Karpas-422 (cell line): ENCODE measurements at regions not wholly inside any gene's neighbourhood (a gene's known extent, or its start where the extent isn't known, plus 50 kb on each side); places are given as distances from the start of the nearest gene placed in this dataset.

Experiments used
- DNase-seq: peaks from one replicate; pipeline ENCODE4 v3.0.0-alpha.2; 2015
- H2AFZ ChIP-seq: fragments of 200-600 bp; sonication (generic); 2 replicates; pipeline ENCODE4 v1.6.1; 2014; ENCODE audit warnings: antibody characterized with exemption, low read length, mixed read lengths
- H3K27ac ChIP-seq: fragments of 200-600 bp; sonication (generic); 2 replicates; pipeline ENCODE4 v1.5.1; 2014; ENCODE audit warnings: mild to moderate bottlenecking, low read length, moderate library complexity
- H3K27me3 ChIP-seq: fragments of 200-600 bp; sonication (generic); 2 replicates; pipeline ENCODE4 v1.6.1; 2014; ENCODE audit warnings: low read length, mixed read lengths
- H3K36me3 ChIP-seq: fragments of 200-600 bp; sonication (generic); 2 replicates; pipeline ENCODE4 v1.6.1; 2014; ENCODE audit warnings: low read length, mixed read lengths; ENCODE audit not compliant: insufficient read depth
- H3K4me1 ChIP-seq: fragments of 200-600 bp; sonication (generic); 2 replicates; pipeline ENCODE4 v1.6.1; 2014; ENCODE audit warnings: mild to moderate bottlenecking, low read length, mixed read lengths
- H3K4me2 ChIP-seq: fragments of 200-600 bp; sonication (generic); 2 replicates; pipeline ENCODE4 v1.6.1; 2014; ENCODE audit warnings: low read length, low read depth, mild to moderate bottlenecking; ENCODE audit not compliant: poor library complexity, severe bottlenecking
- H3K4me3 ChIP-seq: fragments of 200-600 bp; sonication (generic); 2 replicates; pipeline ENCODE4 v1.5.1; 2014; ENCODE audit warnings: mild to moderate bottlenecking, antibody characterized with exemption, low read length, mixed read lengths
- H3K79me2 ChIP-seq: fragments of 200-600 bp; sonication (generic); 2 replicates; pipeline ENCODE4 v1.6.1; 2014; ENCODE audit warnings: mild to moderate bottlenecking, low read length, mixed read lengths
- H3K9ac ChIP-seq: fragments of 200-600 bp; sonication (generic); 2 replicates; pipeline ENCODE4 v1.6.0; 2014; ENCODE audit warnings: low read length
- H3K9me2 ChIP-seq: fragments of 200-600 bp; sonication (generic), shearing (Covaris generic); replicated peaks from 2 replicates; pipeline ENCODE4 v1.6.0; 2014; ENCODE audit warnings: mild to moderate bottlenecking, low read length, moderate library complexity; ENCODE audit not compliant: insufficient read depth
- H3K9me3 ChIP-seq: fragments of 300-700, 200-600 bp; sonication (generic); 2 replicates; pipeline ENCODE4 v1.6.1; 2014; ENCODE audit warnings: low read length, mixed read lengths
- H4K20me1 ChIP-seq: fragments of 200-600 bp; sonication (generic); 2 replicates; pipeline ENCODE4 v1.6.1; 2014; ENCODE audit warnings: mild to moderate bottlenecking, antibody characterized with exemption, low read length, low read depth; ENCODE audit not compliant: insufficient read depth

GRCh38 chr1:221559911-221560310 is 182.0 kb downstream of the DUSP10 start:
- no peak overlapping the region for H3K4me3 ChIP-seq
- H3K27ac ChIP-seq = no peak overlapping the region
- H3K9ac ChIP-seq = no peak overlapping the region
- H3K4me2 ChIP-seq = no peak overlapping the region
- no peaks in the 10 kb centered on the region for H4K20me1 ChIP-seq
- no peaks in the 10 kb centered on the region for H3K9me2 ChIP-seq
- no peaks in the 10 kb centered on the region for H3K79me2 ChIP-seq
- no peaks in the 10 kb centered on the region for H3K9me3 ChIP-seq
- no peaks in the 10 kb centered on the region for H3K4me1 ChIP-seq
- H3K27me3 ChIP-seq = no peaks in the 10 kb centered on the region
- no peaks in the 10 kb centered on the region for H3K36me3 ChIP-seq
- no peak overlapping the region for H2AFZ ChIP-seq
- no peak for DNase-seq

GRCh38 chr1:221562542-221563475 is 179.1 kb downstream of the DUSP10 start:
- H3K79me2 ChIP-seq = no peaks in the 10 kb centered on the region
- H3K4me3 ChIP-seq = no peak overlapping the region
- DNase-seq = no peak
- no peak overlapping the region for H3K4me2 ChIP-seq
- H3K4me1 ChIP-seq = no peaks in the 10 kb centered on the region
- H3K27me3 ChIP-seq = no peaks in the 10 kb centered on the region
- no peak overlapping the region for H3K27ac ChIP-seq
- no peaks in the 10 kb centered on the region for H3K36me3 ChIP-seq
- H2AFZ ChIP-seq = no peak overlapping the region
- H3K9me2 ChIP-seq = no peaks in the 10 kb centered on the region
- H4K20me1 ChIP-seq = no peaks in the 10 kb centered on the region
- H3K9me3 ChIP-seq = no peaks in the 10 kb centered on the region
- no peak overlapping the region for H3K9ac ChIP-seq

GRCh38 chr1:221563476-221563921 is 178.4 kb downstream of the DUSP10 start:
- no peaks in the 10 kb centered on the region for H3K9me2 ChIP-seq
- H3K4me2 ChIP-seq = no peak overlapping the region
- no peak overlapping the region for H2AFZ ChIP-seq
- no peak for DNase-seq
- no peak overlapping the region for H3K9ac ChIP-seq
- H4K20me1 ChIP-seq = no peaks in the 10 kb centered on the region
- H3K27ac ChIP-seq = no peak overlapping the region
- no peaks in the 10 kb centered on the region for H3K9me3 ChIP-seq
- H3K79me2 ChIP-seq = no peaks in the 10 kb centered on the region
- no peaks in the 10 kb centered on the region for H3K27me3 ChIP-seq
- no peaks in the 10 kb centered on the region for H3K36me3 ChIP-seq
- H3K4me1 ChIP-seq = no peaks in the 10 kb centered on the region
- H3K4me3 ChIP-seq = no peak overlapping the region

- no peaks in the 10 kb centered on the region for H3K27me3 ChIP-seq
- no peaks in the 10 kb centered on the region for H3K79me2 ChIP-seq
- DNase-seq = no peak
- no peak overlapping the region for H3K9ac ChIP-seq
- H4K20me1 ChIP-seq = no peaks in the 10 kb centered on the region
- H3K4me3 ChIP-seq = no peak overlapping the region
- H3K9me2 ChIP-seq = no peaks in the 10 kb centered on the region
- no peak overlapping the region for H3K27ac ChIP-seq
- H2AFZ ChIP-seq = no peak overlapping the region
- H3K36me3 ChIP-seq = no peaks in the 10 kb centered on the region
- H3K4me2 ChIP-seq = no peak overlapping the region
- H3K9me3 ChIP-seq = no peaks in the 10 kb centered on the region
- no peaks in the 10 kb centered on the region for H3K4me1 ChIP-seq
Observed at GRCh38 chr1:221564891-221565290, 177.0 kb downstream of the DUSP10 start.

GRCh38 chr1:221565711-221566110 is 176.2 kb downstream of the DUSP10 start:
- Histone ChIP-seq H3K4me1 (no peaks in the 10 kb centered on the region), H3K9me2 (no peaks in the 10 kb centered on the region), H3K4me2 (no peak overlapping the region), H3K36me3 (no peaks in the 10 kb centered on the region), H3K27me3 (no peaks in the 10 kb centered on the region), H3K27ac (no peak overlapping the region), H3K4me3 (no peak overlapping the region), H2AFZ (no peak overlapping the region), H3K79me2 (no peaks in the 10 kb centered on the region), H3K9me3 (no peaks in the 10 kb centered on the region), H3K9ac (no peak overlapping the region), H4K20me1 (no peaks in the 10 kb centered on the region)
- DNase-seq = no peak

GRCh38 chr1:221567859-221568507 is 173.9 kb downstream of the DUSP10 start:
- Histone ChIP-seq H3K4me3 (no peak overlapping the region), H3K4me2 (no peak overlapping the region), H3K27ac (no peak overlapping the region), H3K36me3 (no peaks in the 10 kb centered on the region), H2AFZ (no peak overlapping the region), H3K9me2 (no peaks in the 10 kb centered on the region), H3K9ac (no peak overlapping the region), H3K9me3 (no peaks in the 10 kb centered on the region), H3K79me2 (no peaks in the 10 kb centered on the region), H3K27me3 (no peaks in the 10 kb centered on the region), H4K20me1 (no peaks in the 10 kb centered on the region), H3K4me1 (no peaks in the 10 kb centered on the region)
- no peak for DNase-seq

GRCh38 chr1:221573756-221574155 is 168.1 kb downstream of the DUSP10 start:
- Histone ChIP-seq H3K9ac (no peak overlapping the region), H3K9me2 (no peaks in the 10 kb centered on the region), H4K20me1 (no peaks in the 10 kb centered on the region), H3K4me2 (no peak overlapping the region), H3K27ac (no peak overlapping the region), H3K4me3 (no peak overlapping the region), H2AFZ (no peak overlapping the region), H3K27me3 (no peaks in the 10 kb centered on the region), H3K36me3 (no peaks in the 10 kb centered on the region), H3K79me2 (no peaks in the 10 kb centered on the region), H3K9me3 (no peaks in the 10 kb centered on the region), H3K4me1 (no peaks in the 10 kb centered on the region)
- DNase-seq = no peak

- H3K9me2 ChIP-seq = no peaks in the 10 kb centered on the region
- no peak overlapping the region for H3K27ac ChIP-seq
- H2AFZ ChIP-seq = no peak overlapping the region
- no peaks in the 10 kb centered on the region for H3K9me3 ChIP-seq
- no peaks in the 10 kb centered on the region for H3K36me3 ChIP-seq
- no peak overlapping the region for H3K4me2 ChIP-seq
- no peak for DNase-seq
- H3K79me2 ChIP-seq = no peaks in the 10 kb centered on the region
- no peaks in the 10 kb centered on the region for H4K20me1 ChIP-seq
- H3K4me1 ChIP-seq = no peaks in the 10 kb centered on the region
- no peak overlapping the region for H3K4me3 ChIP-seq
- no peak overlapping the region for H3K9ac ChIP-seq
- H3K27me3 ChIP-seq = no peaks in the 10 kb centered on the region
Observed at GRCh38 chr1:221574529-221574928, 167.4 kb downstream of the DUSP10 start.
